IMR-90 (cell line): ENCODE measurements at regions not wholly inside any gene's neighbourhood (a gene's known extent, or its start where the extent isn't known, plus 50 kb on each side); places are given as distances from the start of the nearest gene placed in this dataset.

Experiments
- ATAC-seq: fragments of 200-7000 bp; cut with Tn5 transposase; 2 replicates; pipeline ENCODE4 v1.9.1; 2020; ENCODE audit warnings: low read depth, mild to moderate bottlenecking, moderate library complexity
- BruUV-seq: library from RNA; stranded (reverse); fragments of 400-500 nt; replicated peaks from 2 replicates; lab custom pipeline; 2021; lab: Mats Ljungman, UMichigan
- CTCF ChIA-PET: fragments of 300-600 bp; formaldehyde crosslinking; extraction: SDS; loops from one replicate; lab custom pipeline; 2021; ENCODE audit warnings: antibody characterized with exemption; lab: Yijun Ruan, JAX
- POLR2A ChIA-PET: fragments of 300-600 bp; sonication (Branson Sonifier 250); formaldehyde crosslinking; loops from one replicate; lab custom pipeline; 2022; ENCODE audit warnings: antibody characterized with exemption; ENCODE audit not compliant: unreplicated experiment; lab: Charles Lee
- DNase-seq: peaks from one replicate; pipeline ENCODE4 v3.0.0; 2013
- H2AFZ ChIP-seq: replicated peaks from 2 replicates; pipeline ENCODE3; 2013; ENCODE audit warnings: low read length, mild to moderate bottlenecking; ENCODE audit not compliant: poor library complexity
- H2AK5ac ChIP-seq: 2 replicates; pipeline ENCODE4 v1.6.1; 2013; ENCODE audit warnings: low read depth, low read length, inconsistent platforms
- H2AK9ac ChIP-seq: replicated peaks from 2 replicates; pipeline ENCODE3; 2013; ENCODE audit warnings: mild to moderate bottlenecking, low read depth, low read length, moderate library complexity; ENCODE audit not compliant: poor library complexity
- H2BK120ac ChIP-seq: 2 replicates; pipeline ENCODE4 v1.6.1; 2013; ENCODE audit warnings: low read depth, low read length, inconsistent platforms
- H2BK15ac ChIP-seq: 3 replicates; pipeline ENCODE4 v1.6.1; 2013; ENCODE audit warnings: low read depth, low read length, inconsistent platforms
- H2BK20ac ChIP-seq: 2 replicates; pipeline ENCODE4 v1.6.1; 2013; ENCODE audit warnings: low read depth, mild to moderate bottlenecking, inconsistent platforms, low read length, moderate library complexity
- H2BK5ac ChIP-seq: 2 replicates; pipeline ENCODE4 v1.6.1; 2013; ENCODE audit warnings: mild to moderate bottlenecking, low read depth, low read length, inconsistent platforms; ENCODE audit not compliant: poor library complexity, severe bottlenecking
- H3K14ac ChIP-seq: replicated peaks from 2 replicates; pipeline ENCODE4 v1.6.1; 2013; ENCODE audit warnings: low read depth, low read length, inconsistent platforms
- H3K18ac ChIP-seq: 2 replicates; pipeline ENCODE4 v1.6.1; 2013; ENCODE audit warnings: low read depth, low read length, control low read depth
- H3K23ac ChIP-seq: 2 replicates; pipeline ENCODE4 v1.6.1; 2013; ENCODE audit warnings: low read depth, low read length, inconsistent platforms
- H3K27ac ChIP-seq: 2 replicates; pipeline ENCODE4 v1.5.1; 2013; ENCODE audit warnings: mild to moderate bottlenecking, control low read depth, low read length; ENCODE audit not compliant: insufficient read depth
- H3K27me3 ChIP-seq: 2 replicates; pipeline ENCODE4 v1.6.1; 2013; ENCODE audit warnings: low read length; ENCODE audit not compliant: control insufficient read depth, insufficient read depth
- H3K36me3 ChIP-seq: 2 replicates; pipeline ENCODE4 v1.6.1; 2013; ENCODE audit warnings: low read length, mixed read lengths; ENCODE audit not compliant: control insufficient read depth, insufficient read depth
- H3K4ac ChIP-seq: 2 replicates; pipeline ENCODE4 v1.6.1; 2013; ENCODE audit warnings: low read depth, low read length, inconsistent platforms
- H3K4me1 ChIP-seq: 2 replicates; pipeline ENCODE4 v1.6.1; 2013; ENCODE audit warnings: low read length, mixed read lengths; ENCODE audit not compliant: control insufficient read depth, insufficient read depth
- H3K4me2 ChIP-seq: 2 replicates; pipeline ENCODE4 v1.6.1; 2013; ENCODE audit warnings: low read depth, mild to moderate bottlenecking, control low read depth, low read length, moderate library complexity
- H3K4me3 ChIP-seq: 2 replicates; pipeline ENCODE4 v1.5.1; 2013; ENCODE audit warnings: low read depth, mild to moderate bottlenecking, control low read depth, low read length, moderate library complexity; ENCODE audit not compliant: insufficient read depth
- H3K56ac ChIP-seq: 2 replicates; pipeline ENCODE4 v1.6.1; 2013; ENCODE audit warnings: low read length, inconsistent platforms; ENCODE audit not compliant: insufficient read depth; ENCODE audit errors: extremely low read depth
- H3K79me1 ChIP-seq, 2 experiments: 2 replicates each; pipeline ENCODE4 v1.6.1; 2013; ENCODE audit warnings: low read length in 2 of 2, inconsistent platforms in 1 of 2, low read depth in 1 of 2
- H3K9ac ChIP-seq: 2 replicates; pipeline ENCODE4 v1.6.1; 2013; ENCODE audit warnings: low read depth, low read length, control low read depth
- H3K9me1 ChIP-seq: 2 replicates; pipeline ENCODE4 v1.6.1; 2013; ENCODE audit warnings: low read length, inconsistent platforms; ENCODE audit not compliant: insufficient read depth
- H3K9me3 ChIP-seq: 2 replicates; pipeline ENCODE4 v1.6.1; 2013; ENCODE audit warnings: low read length; ENCODE audit not compliant: control insufficient read depth, insufficient read depth
- H4K20me1 ChIP-seq: 2 replicates; pipeline ENCODE4 v1.6.1; 2013; ENCODE audit warnings: low read length, inconsistent platforms; ENCODE audit not compliant: insufficient read depth
- H4K5ac ChIP-seq: 2 replicates; pipeline ENCODE4 v1.6.1; 2013; ENCODE audit warnings: mild to moderate bottlenecking, low read depth, low read length, control low read depth
- H4K8ac ChIP-seq, 2 experiments: 2 replicates each; pipeline ENCODE4 v1.6.1; 2013; ENCODE audit warnings: low read depth in 2 of 2, low read length in 2 of 2, control low read depth in 1 of 2, inconsistent platforms in 1 of 2
- H4K91ac ChIP-seq: 2 replicates; pipeline ENCODE4 v1.6.1; 2013; ENCODE audit warnings: low read depth, low read length, inconsistent platforms; ENCODE audit not compliant: insufficient read depth
- BHLHE40 ChIP-seq: fragments of 150-350 bp; IDR thresholded peaks from 2 replicates; pipeline ENCODE4 v1.6.1; 2016; ENCODE audit warnings: mild to moderate bottlenecking, low read depth, low read length
- CHD1 ChIP-seq: IDR thresholded peaks from 2 replicates; pipeline ENCODE4 v1.6.1; 2012; ENCODE audit warnings: low read depth, low read length, improper control_type of control experiment
- CTCF ChIP-seq: conservative IDR thresholded peaks from 2 replicates; pipeline ENCODE4 v1.5.1; 2012; ENCODE audit warnings: mild to moderate bottlenecking, low read depth, low read length, improper control_type of control experiment
- ELK1 ChIP-seq: fragments of 150-350 bp; IDR thresholded peaks from 2 replicates; pipeline ENCODE4 v1.6.1; 2016; ENCODE audit warnings: low read depth, mild to moderate bottlenecking, low read length, moderate library complexity, borderline replicate concordance
- FOS ChIP-seq: fragments of 150-350 bp; IDR thresholded peaks from 2 replicates; pipeline ENCODE4 v1.6.1; 2016; ENCODE audit warnings: low read depth, low read length
- MAZ ChIP-seq: IDR thresholded peaks from 2 replicates; pipeline ENCODE4 v1.6.1; 2012; ENCODE audit warnings: low read depth, mild to moderate bottlenecking, low read length, improper control_type of control experiment, moderate library complexity, borderline replicate concordance
- MXI1 ChIP-seq: IDR thresholded peaks from 2 replicates; pipeline ENCODE4 v1.6.1; 2012; ENCODE audit warnings: low read depth, mild to moderate bottlenecking, low read length, moderate library complexity, borderline replicate concordance
- NFE2L2 ChIP-seq: fragments of 150-350 bp; IDR thresholded peaks from 2 replicates; pipeline ENCODE4 v1.6.1; 2016; ENCODE audit warnings: low read depth, mild to moderate bottlenecking, low read length
- RAD21 ChIP-seq: IDR thresholded peaks from 2 replicates; pipeline ENCODE4 v1.6.1; 2012; ENCODE audit warnings: low read length, improper control_type of control experiment
- RCOR1 ChIP-seq: IDR thresholded peaks from 2 replicates; pipeline ENCODE4 v1.6.1; 2012; ENCODE audit warnings: mild to moderate bottlenecking, low read length, improper control_type of control experiment; ENCODE audit not compliant: insufficient replicate concordance
- SMC3 ChIP-seq: fragments of 150-350 bp; IDR thresholded peaks from 2 replicates; pipeline ENCODE4 v1.6.1; 2016; ENCODE audit warnings: low read depth, mild to moderate bottlenecking, antibody characterized with exemption, low read length, moderate library complexity
- USF2 ChIP-seq: fragments of 150-350 bp; IDR thresholded peaks from 2 replicates; pipeline ENCODE4 v1.6.1; 2017; ENCODE audit warnings: mild to moderate bottlenecking, antibody characterized with exemption, low read length, low read depth
- WGBS, 2 experiments: methylation state at CpG; one replicate each; pipeline versions ENCODE4 v1.1.5 to v1.1.7; 2013; ENCODE audit warnings: missing lambda C conversion rate in 2 of 2; ENCODE audit not compliant: insufficient read length in 1 of 2; ENCODE audit errors: extremely low coverage in 2 of 2; 5-methylcytosine and 5-hydroxymethylcytosine counted together
- dilution Hi-C: fragments of 300-500 bp; cut with HindIII; formaldehyde crosslinking; loops from one replicate; pipeline ENCODE4 v1.14.3; 2018; ENCODE audit warnings: low sequenced_read_pairs; ENCODE audit not compliant: unreplicated experiment
- in situ Hi-C: fragments of 300-500 bp; cut with MboI; formaldehyde crosslinking; loops from 3 replicates; pipeline ENCODE4 v1.14.3; 2019; ENCODE audit warnings: low sequenced_read_pairs, inconsistent platforms, mixed read lengths
- intact Hi-C: fragments of 100-400 bp; cut with micrococcal nuclease; formaldehyde crosslinking; loops from 2 replicates; pipeline ENCODE4 v1.10.0; 2022

- CTCF ChIA-PET, result no interaction called here
- POLR2A ChIA-PET, result no interaction called here
- H2BK120ac ChIP-seq, result no peak overlapping the region
- H3K9me3 ChIP-seq, result 0 out of 2 replicates have a peak, but pooled peaks cover 3% of the 10 kb centered on the region
- H4K20me1 ChIP-seq, result no peaks in the 10 kb centered on the region
- no peak overlapping the region for H3K56ac ChIP-seq
- no peak overlapping the region for H3K4me2 ChIP-seq
- H4K5ac ChIP-seq, result no peak overlapping the region
- no peaks in the 10 kb centered on the region for H3K36me3 ChIP-seq
- H2AK5ac ChIP-seq, result no peak overlapping the region
- BruUV-seq, result no TSS peak
- H3K9ac ChIP-seq, result no peak overlapping the region
- H2BK5ac ChIP-seq, result no peak overlapping the region
- H3K14ac ChIP-seq, result no peak overlapping the region
- H3K18ac ChIP-seq, result no peak overlapping the region; the same call in 1 of the 2 replicates
- H3K4me1 ChIP-seq, result peaks cover 8% of the 10 kb centered on the region; the same call in 1 of the 2 replicates
- H3K27me3 ChIP-seq, result no peaks in the 10 kb centered on the region
- no peak overlapping the region for H2BK20ac ChIP-seq
- TF ChIP-seq ELK1 (no peak), CHD1 (no peak), RCOR1 (no peak), NFE2L2 (no peak), RAD21 (no peak), FOS (no peak), SMC3 (no peak), MAZ (no peak), MXI1 (no peak), BHLHE40 (no peak), CTCF (no peak), USF2 (no peak)
- ATAC-seq (no peak), DNase-seq (no peak)
- dilution Hi-C loops (no loop called here), in situ Hi-C loops (no loop called here), intact Hi-C loops (no loop called here)
- H3K4me3 ChIP-seq, result no peak overlapping the region
- no peaks in the 10 kb centered on the region for H3K79me1 ChIP-seq
- WGBS, 2 experiments, result no CpG with 5 or more reads among the region's 1 CpG
- no peak overlapping the region for H2BK15ac ChIP-seq
- no peak overlapping the region for H2AFZ ChIP-seq
- no peak overlapping the region for H4K91ac ChIP-seq
- no peak overlapping the region for H3K23ac ChIP-seq
- peaks cover 5% of the 10 kb centered on the region; the same call in 1 of the 2 replicates for H3K9me1 ChIP-seq
- no peak overlapping the region for H3K27ac ChIP-seq
- no peak overlapping the region for H4K8ac ChIP-seq
- no peak overlapping the region for H3K4ac ChIP-seq
- H2AK9ac ChIP-seq, result no peak overlapping the region
Measured at GRCh38 chr5:33304601-33305000, 136.2 kb upstream of the TARS1 start.
